GM12874 (cell line): ENCODE measurements at regions not wholly inside any gene's neighbourhood (a gene's known extent, or its start where the extent isn't known, plus 50 kb on each side); places are given as distances from the start of the nearest gene placed in this dataset.

ENCODE experiments used
- TF ChIP-seq, protein P1 (sequence below): IDR thresholded peaks from 2 replicates; pipeline ENCODE4 v1.5.1; 2011; ENCODE audit warnings: low read depth, mild to moderate bottlenecking, control low read depth, low read length, moderate library complexity; ENCODE audit not compliant: insufficient read depth

- TF ChIP-seq, protein P1, sequence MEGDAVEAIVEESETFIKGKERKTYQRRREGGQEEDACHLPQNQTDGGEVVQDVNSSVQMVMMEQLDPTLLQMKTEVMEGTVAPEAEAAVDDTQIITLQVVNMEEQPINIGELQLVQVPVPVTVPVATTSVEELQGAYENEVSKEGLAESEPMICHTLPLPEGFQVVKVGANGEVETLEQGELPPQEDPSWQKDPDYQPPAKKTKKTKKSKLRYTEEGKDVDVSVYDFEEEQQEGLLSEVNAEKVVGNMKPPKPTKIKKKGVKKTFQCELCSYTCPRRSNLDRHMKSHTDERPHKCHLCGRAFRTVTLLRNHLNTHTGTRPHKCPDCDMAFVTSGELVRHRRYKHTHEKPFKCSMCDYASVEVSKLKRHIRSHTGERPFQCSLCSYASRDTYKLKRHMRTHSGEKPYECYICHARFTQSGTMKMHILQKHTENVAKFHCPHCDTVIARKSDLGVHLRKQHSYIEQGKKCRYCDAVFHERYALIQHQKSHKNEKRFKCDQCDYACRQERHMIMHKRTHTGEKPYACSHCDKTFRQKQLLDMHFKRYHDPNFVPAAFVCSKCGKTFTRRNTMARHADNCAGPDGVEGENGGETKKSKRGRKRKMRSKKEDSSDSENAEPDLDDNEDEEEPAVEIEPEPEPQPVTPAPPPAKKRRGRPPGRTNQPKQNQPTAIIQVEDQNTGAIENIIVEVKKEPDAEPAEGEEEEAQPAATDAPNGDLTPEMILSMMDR = no peak
Measured at GRCh38 chr9:108386859-108387384, 468.9 kb downstream of the ACTL7B start.

DNA sequence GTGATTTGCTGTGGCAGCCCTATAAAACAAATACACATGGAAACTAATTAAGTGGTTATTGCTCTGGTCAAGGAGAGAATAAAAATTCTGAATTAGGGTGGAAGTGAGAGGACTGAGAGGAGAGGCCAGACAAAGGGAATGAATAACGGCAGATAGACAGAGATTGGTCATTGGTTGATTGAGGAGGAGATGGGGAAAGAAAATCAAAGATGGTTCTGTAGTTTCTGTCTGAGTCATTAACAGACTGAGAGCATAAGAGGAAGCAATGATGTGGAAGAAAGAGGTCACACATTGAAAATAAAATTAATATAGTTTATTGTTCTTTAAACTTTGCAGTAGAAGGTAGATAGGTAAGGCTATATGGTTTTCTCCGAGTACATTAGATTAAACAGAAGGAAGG is 469.8 kb downstream of the ACTL7B start:
- TF ChIP-seq, protein P1 = no peak

DNA sequence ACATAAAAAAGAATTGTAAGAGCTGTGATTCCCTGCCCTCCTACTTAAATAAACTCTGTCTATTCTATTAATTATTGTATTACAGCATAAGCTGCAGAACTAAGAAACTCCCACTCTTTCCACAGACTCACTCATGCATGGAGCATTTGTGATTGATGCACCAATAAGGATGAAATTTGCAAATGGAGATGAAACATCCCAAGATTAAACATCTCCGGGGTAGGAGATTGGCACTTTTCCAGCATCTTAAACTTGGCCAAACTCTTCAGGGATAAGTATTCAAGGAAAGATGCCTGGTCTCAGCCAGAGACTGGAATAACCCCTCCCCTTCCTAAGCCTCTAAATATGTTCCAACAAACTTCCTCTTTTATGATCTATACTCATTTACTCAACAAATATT is 472.0 kb downstream of the ACTL7B start:
- TF ChIP-seq, protein P1 = no peak

GRCh38 chr9:108382310-108382709 is 473.5 kb downstream of the ACTL7B start:
- TF ChIP-seq, protein P1 = no peak

- TF ChIP-seq, protein P1 = no peak
Measured at GRCh38 chr9:108377881-108378280, 477.9 kb downstream of the ACTL7B start.

DNA sequence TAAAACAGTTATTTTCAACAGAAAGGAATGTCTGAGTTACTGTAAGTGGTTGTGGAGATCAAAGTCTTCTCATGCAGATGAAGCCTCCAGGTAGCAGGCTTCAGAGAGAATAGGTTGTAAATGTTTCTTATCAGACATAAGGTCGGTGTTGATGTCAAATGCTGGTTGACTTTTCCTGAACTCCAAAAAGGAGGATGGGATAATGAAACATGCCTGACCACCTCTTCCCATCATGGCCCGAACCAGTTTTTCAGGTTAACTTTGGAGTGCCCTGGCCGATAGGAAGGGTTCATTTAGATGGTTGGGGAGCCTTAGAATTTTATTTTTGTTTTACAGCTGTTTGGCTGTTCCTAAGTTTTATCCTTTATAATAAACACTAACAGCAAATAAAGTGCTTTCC is 478.4 kb downstream of the ACTL7B start:
- TF ChIP-seq, protein P1 = no peak

DNA sequence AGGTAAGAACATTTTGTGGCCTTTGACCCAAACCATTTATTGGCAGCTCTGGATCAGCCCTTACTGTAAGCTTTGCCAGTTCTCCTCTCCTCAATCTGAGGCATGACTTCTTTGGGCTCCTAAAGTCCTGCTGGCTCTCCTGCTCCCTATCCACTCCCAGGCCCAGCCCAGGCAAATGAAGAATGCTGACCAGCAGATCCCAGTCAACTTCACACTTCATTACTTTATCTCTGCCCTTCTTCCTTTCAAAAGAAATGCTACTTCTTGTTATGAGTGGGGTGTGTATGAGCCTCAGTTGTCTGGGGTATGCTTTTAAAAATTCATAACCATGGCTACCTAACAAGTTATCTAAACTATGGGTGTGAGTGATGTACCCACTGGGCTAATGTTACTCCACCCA is 479.6 kb downstream of the ACTL7B start:
- TF ChIP-seq, protein P1 = no peak
